ENCODE measurements at regions not wholly inside any gene's neighbourhood (a gene's known extent, or its start where the extent isn't known, plus 50 kb on each side); places are given as distances from the start of the nearest gene placed in this dataset.

- TF ChIP-seq CTCF (tag by site-specific recombination; IDR thresholded peaks at IDR 0.05), result no peak
- TF ChIP-seq ZNF785 (tag by site-specific recombination; IDR thresholded peaks at IDR 0.05), result no peak
- TF ChIP-seq SP7 (tag by site-specific recombination; IDR thresholded peaks at IDR 0.05), result no peak
- TF ChIP-seq BCL11B (tag by site-specific recombination; IDR thresholded peaks at IDR 0.05; ENCODE audit: low read depth), result no peak
Observed at GRCh38 chr9:32289756-32290155, 94.7 kb upstream of the ACO1 start.

All from HEK293 (cell line).